Astrocyte (in vitro differentiated cells and primary cell): ENCODE measurements at regions not wholly inside any gene's neighbourhood (a gene's known extent, or its start where the extent isn't known, plus 50 kb on each side); places are given as distances from the start of the nearest gene placed in this dataset.

Source experiments
- DNase-seq: peaks from one replicate; pipeline ENCODE4 v3.0.0-alpha.2; 2010; ENCODE audit warnings: low read depth
- FAIRE-seq: peaks from 2 replicates; lab custom pipeline; 2011; peaks lifted over from hg19 to GRCh38; lab: Jason Lieb, UNC
- H2AFZ ChIP-seq: 2 replicates; pipeline ENCODE4 v1.6.0; 2012; ENCODE audit warnings: low read depth, low read length, inconsistent platforms
- H3K27ac ChIP-seq: 2 replicates; pipeline ENCODE4 v1.5.1; 2011; ENCODE audit warnings: low read depth, low read length, inconsistent platforms
- H3K27me3 ChIP-seq: 2 replicates; pipeline ENCODE4 v1.6.0; 2011; ENCODE audit warnings: low read length, inconsistent platforms; ENCODE audit not compliant: insufficient read depth
- H3K36me3 ChIP-seq: 2 replicates; pipeline ENCODE4 v1.5.1; 2011; ENCODE audit warnings: low read length, inconsistent platforms; ENCODE audit not compliant: insufficient read depth
- H3K4me1 ChIP-seq: 2 replicates; pipeline ENCODE4 v1.5.1; 2011; ENCODE audit warnings: low read length, inconsistent platforms; ENCODE audit not compliant: insufficient read depth
- H3K4me2 ChIP-seq: 2 replicates; pipeline ENCODE4 v1.6.0; 2012; ENCODE audit warnings: low read length, inconsistent platforms
- H3K4me3 ChIP-seq: 2 replicates; pipeline ENCODE4 v1.5.1; 2011; ENCODE audit warnings: low read depth, mild to moderate bottlenecking, low read length, inconsistent platforms; ENCODE audit not compliant: insufficient read depth
- H3K79me2 ChIP-seq: 2 replicates; pipeline ENCODE4 v1.6.0; 2012; ENCODE audit warnings: mild to moderate bottlenecking, low read length, inconsistent platforms; ENCODE audit not compliant: insufficient read depth
- H3K9ac ChIP-seq: 2 replicates; pipeline ENCODE4 v1.6.0; 2012; ENCODE audit warnings: mild to moderate bottlenecking, low read length, inconsistent platforms
- H3K9me3 ChIP-seq: 2 replicates; pipeline ENCODE4 v1.5.1; 2012; ENCODE audit warnings: low read depth, mild to moderate bottlenecking, low read length, inconsistent platforms; ENCODE audit not compliant: insufficient read depth
- H4K20me1 ChIP-seq: 2 replicates; pipeline ENCODE4 v1.6.0; 2012; ENCODE audit warnings: low read length, inconsistent platforms; ENCODE audit not compliant: insufficient read depth
- H3K27ac Mint-ChIP-seq: one replicate; pipeline ENCODE4 v1.8.0; 2021; ENCODE audit warnings: mild to moderate bottlenecking, mixed read lengths; ENCODE audit not compliant: unreplicated experiment
- H3K27me3 Mint-ChIP-seq: one replicate; pipeline ENCODE4 v1.8.0; 2021; ENCODE audit warnings: low read depth, mixed read lengths; ENCODE audit not compliant: unreplicated experiment
- H3K36me3 Mint-ChIP-seq: one replicate; pipeline ENCODE4 v1.8.0; 2021; ENCODE audit warnings: low read depth, mixed read lengths; ENCODE audit not compliant: unreplicated experiment
- H3K4me1 Mint-ChIP-seq: one replicate; pipeline ENCODE4 v1.8.0; 2021; ENCODE audit warnings: low read depth, mixed read lengths; ENCODE audit not compliant: unreplicated experiment
- H3K4me3 Mint-ChIP-seq: one replicate; pipeline ENCODE4 v1.8.0; 2021; ENCODE audit warnings: mild to moderate bottlenecking, moderate library complexity, mixed read lengths; ENCODE audit not compliant: unreplicated experiment
- H3K9me3 Mint-ChIP-seq: one replicate; pipeline ENCODE4 v1.8.0; 2021; ENCODE audit warnings: mild to moderate bottlenecking, mixed read lengths; ENCODE audit not compliant: unreplicated experiment
- EZH2 ChIP-seq: IDR thresholded peaks from 2 replicates; pipeline ENCODE4 v1.6.1; 2012; ENCODE audit warnings: mild to moderate bottlenecking, low read length, inconsistent platforms; ENCODE audit not compliant: insufficient read depth
- TF ChIP-seq, protein P1 (sequence below): IDR thresholded peaks from 2 replicates; pipeline ENCODE4 v1.5.1; 2011; ENCODE audit warnings: low read depth, mild to moderate bottlenecking, inconsistent platforms, low read length, moderate library complexity; ENCODE audit not compliant: insufficient read depth

- H3K4me1 Mint-ChIP-seq: no peaks in the 10 kb centered on the region
- FAIRE-seq: no peak
Observed at GRCh38 chr14:39868949-39869348, 436.7 kb upstream of the FBXO33 start.

GRCh38 chr14:39868251-39868650 lies 436.0 kb upstream of the FBXO33 start:
- Histone ChIP-seq H3K79me2 (no peaks in the 10 kb centered on the region), H3K4me2 (no peak overlapping the region), H4K20me1 (no peaks in the 10 kb centered on the region), H3K36me3 (no peaks in the 10 kb centered on the region), H3K4me3 (no peak overlapping the region), H3K9me3 (no peaks in the 10 kb centered on the region), H3K27me3 (no peaks in the 10 kb centered on the region), H3K27ac (no peak overlapping the region), H2AFZ (no peak overlapping the region), H3K9ac (no peak overlapping the region), H3K4me1 (no peaks in the 10 kb centered on the region)
- no peaks in the 10 kb centered on the region for H3K9me3 Mint-ChIP-seq
- FAIRE-seq: no peak
- no peaks in the 10 kb centered on the region for H3K36me3 Mint-ChIP-seq
- no peak overlapping the region for H3K4me3 Mint-ChIP-seq
- no peak overlapping the region for H3K27ac Mint-ChIP-seq
- peak; percentile 1 for DNase-seq
- no peaks in the 10 kb centered on the region for H3K27me3 Mint-ChIP-seq
- no peaks in the 10 kb centered on the region for H3K4me1 Mint-ChIP-seq
- TF ChIP-seq, protein P1, sequence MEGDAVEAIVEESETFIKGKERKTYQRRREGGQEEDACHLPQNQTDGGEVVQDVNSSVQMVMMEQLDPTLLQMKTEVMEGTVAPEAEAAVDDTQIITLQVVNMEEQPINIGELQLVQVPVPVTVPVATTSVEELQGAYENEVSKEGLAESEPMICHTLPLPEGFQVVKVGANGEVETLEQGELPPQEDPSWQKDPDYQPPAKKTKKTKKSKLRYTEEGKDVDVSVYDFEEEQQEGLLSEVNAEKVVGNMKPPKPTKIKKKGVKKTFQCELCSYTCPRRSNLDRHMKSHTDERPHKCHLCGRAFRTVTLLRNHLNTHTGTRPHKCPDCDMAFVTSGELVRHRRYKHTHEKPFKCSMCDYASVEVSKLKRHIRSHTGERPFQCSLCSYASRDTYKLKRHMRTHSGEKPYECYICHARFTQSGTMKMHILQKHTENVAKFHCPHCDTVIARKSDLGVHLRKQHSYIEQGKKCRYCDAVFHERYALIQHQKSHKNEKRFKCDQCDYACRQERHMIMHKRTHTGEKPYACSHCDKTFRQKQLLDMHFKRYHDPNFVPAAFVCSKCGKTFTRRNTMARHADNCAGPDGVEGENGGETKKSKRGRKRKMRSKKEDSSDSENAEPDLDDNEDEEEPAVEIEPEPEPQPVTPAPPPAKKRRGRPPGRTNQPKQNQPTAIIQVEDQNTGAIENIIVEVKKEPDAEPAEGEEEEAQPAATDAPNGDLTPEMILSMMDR: no peak
- no peak for TF ChIP-seq EZH2

More at GRCh38 chr14:39868949-39869348, 436.7 kb upstream of the FBXO33 start:
- H3K79me2 ChIP-seq: no peaks in the 10 kb centered on the region
- H4K20me1 ChIP-seq: no peaks in the 10 kb centered on the region
- H3K27me3 Mint-ChIP-seq: no peaks in the 10 kb centered on the region
- no peaks in the 10 kb centered on the region for H3K27me3 ChIP-seq
- H3K9me3 ChIP-seq: no peaks in the 10 kb centered on the region
- H3K4me1 ChIP-seq: no peaks in the 10 kb centered on the region
- H3K9ac ChIP-seq: no peak overlapping the region
- H3K9me3 Mint-ChIP-seq: no peaks in the 10 kb centered on the region
- H3K36me3 Mint-ChIP-seq: no peaks in the 10 kb centered on the region
- no peak for TF ChIP-seq EZH2
- TF ChIP-seq, protein P1: no peak
- no peak overlapping the region for H3K4me2 ChIP-seq
- no peak overlapping the region for H2AFZ ChIP-seq
- H3K27ac Mint-ChIP-seq: no peak overlapping the region
- H3K4me3 ChIP-seq: no peak overlapping the region
- H3K36me3 ChIP-seq: no peaks in the 10 kb centered on the region
- DNase-seq: no peak
- H3K27ac ChIP-seq: no peak overlapping the region
- H3K4me3 Mint-ChIP-seq: no peak overlapping the region

DNA sequence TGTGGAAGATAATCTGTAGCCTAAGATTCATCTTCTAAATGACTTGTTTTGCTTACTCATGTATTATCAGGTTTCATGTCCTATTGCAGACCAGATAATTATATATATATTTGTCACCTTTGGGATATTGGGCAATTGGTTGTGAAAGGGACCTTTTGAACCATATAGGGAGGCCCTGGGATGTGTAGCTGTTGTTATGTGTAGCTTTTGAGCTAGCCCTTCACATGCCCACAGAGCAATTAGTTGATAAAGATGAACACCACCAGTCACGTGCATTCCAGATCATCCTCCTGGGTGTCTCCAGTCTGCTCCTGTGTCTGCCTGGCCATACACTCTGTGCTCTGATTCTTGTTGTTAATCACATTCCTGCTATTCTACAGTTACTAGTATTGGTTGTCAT lies 431.2 kb upstream of the FBXO33 start:
- Histone ChIP-seq H4K20me1 (no peaks in the 10 kb centered on the region), H3K4me1 (no peaks in the 10 kb centered on the region), H3K9ac (no peak overlapping the region), H2AFZ (no peak overlapping the region), H3K4me2 (no peak overlapping the region), H3K27ac (no peak overlapping the region), H3K9me3 (no peaks in the 10 kb centered on the region), H3K4me3 (no peak overlapping the region), H3K36me3 (no peaks in the 10 kb centered on the region), H3K27me3 (no peaks in the 10 kb centered on the region), H3K79me2 (no peaks in the 10 kb centered on the region)
- Mint-ChIP-seq H3K4me1 (no peaks in the 10 kb centered on the region), H3K4me3 (no peak overlapping the region), H3K27me3 (no peaks in the 10 kb centered on the region), H3K9me3 (no peaks in the 10 kb centered on the region), H3K27ac (no peak overlapping the region), H3K36me3 (no peaks in the 10 kb centered on the region)
- FAIRE-seq (no peak), DNase-seq (no peak)
- no peak for TF ChIP-seq EZH2
- TF ChIP-seq, protein P1: no peak
